Upper lobe of left lung (tissue), 6 donors: ENCODE measurements at regions not wholly inside any gene's neighbourhood (a gene's known extent, or its start where the extent isn't known, plus 50 kb on each side); places are given as distances from the start of the nearest gene placed in this dataset.
A peak's percentile ranks its signal among the peaks of the same experiment; 100 is the strongest.

Source experiments
- ATAC-seq, 2 donors: fragments of 200-7000 bp; cut with Tn5 transposase; one replicate each; pipeline ENCODE4 v1.9.1; 2022; ENCODE audit warnings: mild to moderate bottlenecking in 2 of 2, moderate library complexity in 2 of 2; ENCODE audit not compliant: low FRiP score in 2 of 2
- DNase-seq, 2 donors: peaks; one replicate each; pipeline ENCODE4 v3.0.0-alpha.2; 2019 to 2020
- H3K27ac ChIP-seq, 4 donors: fragments of 200-600 bp; sonication (generic); one replicate each; pipeline ENCODE4 v1.5.1; 2016 to 2019
- H3K27me3 ChIP-seq, 4 donors: fragments of 200-600 bp; sonication (generic); one replicate each; pipeline ENCODE4 v1.5.1; 2017 to 2019
- H3K36me3 ChIP-seq, 4 donors: fragments of 200-600 bp; sonication (generic); one replicate each; pipeline ENCODE4 v1.5.1; 2016 to 2019
- H3K4me1 ChIP-seq, 4 donors: fragments of 200-600 bp; sonication (generic); one replicate each; pipeline ENCODE4 v1.5.1; 2018 to 2019
- H3K4me3 ChIP-seq, 4 donors: fragments of 200-600 bp; sonication (generic); one replicate each; pipeline ENCODE4 v1.5.1; 2017 to 2019; ENCODE audit warnings: mild to moderate bottlenecking in 2 of 4, moderate library complexity in 1 of 4
- H3K9me3 ChIP-seq, 4 donors: fragments of 200-600 bp; sonication (generic); one replicate each; pipeline ENCODE4 v1.5.1; 2018 to 2019
- CTCF ChIP-seq, 6 experiments: fragments of 450-650 bp in 4 of 6; fragments of 200-600 bp in 2 of 6; sonication (generic) in 2 of 6; IDR thresholded peaks; one replicate each; pipeline ENCODE4 v1.5.1; 2016 to 2019; ENCODE audit warnings: antibody characterized with exemption in 6 of 6
- EP300 ChIP-seq, 4 donors: sonication (generic); formaldehyde crosslinking; IDR thresholded peaks; one replicate each; pipeline ENCODE4 v1.5.1; 2017; ENCODE audit warnings: antibody characterized with exemption in 4 of 4, control low read depth in 2 of 4
- POLR2A ChIP-seq, 4 donors: fragments of 450-650 bp; IDR thresholded peaks; one replicate each; pipeline ENCODE4 v1.5.1; 2016 to 2017; ENCODE audit warnings: antibody characterized with exemption in 4 of 4, mild to moderate bottlenecking in 2 of 4
- POLR2AphosphoS5 ChIP-seq, 2 donors: sonication (generic); formaldehyde crosslinking; IDR thresholded peaks; one replicate each; pipeline ENCODE4 v1.5.1; 2017; ENCODE audit warnings: antibody characterized with exemption in 2 of 2
- WGBS, 2 donors: methylation state at CpG; one replicate each; pipeline ENCODE4 v1.1.5; 2017 to 2018; 5-methylcytosine and 5-hydroxymethylcytosine counted together
- donor health status: DM: no; HTN: no; CAD: no; lungs with moderate emphysema.
- donor health status: DM: no; HTN: yes; CAD: no; lungs with severe emphysema.

- H3K4me3 ChIP-seq: peak overlapping the region in 1 of 4 donors; percentile 3
- H3K27me3 ChIP-seq: no peaks in the 10 kb centered on the region
- H3K4me1 ChIP-seq: peaks cover 0 to 6% (median 0%) of the 10 kb centered on the region in 4 donors
- H3K36me3 ChIP-seq: no peaks in the 10 kb centered on the region
- peak in 1 of 2 donors; percentile 87 for ATAC-seq
- 64 to 68% methylated on average over 17 to 20 of the region's 20 CpGs for WGBS, 2 donors
- TF ChIP-seq EP300 (IDR thresholded peaks at IDR 0.05) (no peak), CTCF (IDR thresholded peaks at IDR 0.05) (no peak), POLR2AphosphoS5 (IDR thresholded peaks at IDR 0.05) (no peak), POLR2A (IDR thresholded peaks at IDR 0.05) (no peak)
- H3K9me3 ChIP-seq: no peaks in the 10 kb centered on the region
- H3K27ac ChIP-seq: no peak overlapping the region
- no peak for DNase-seq
Measured at GRCh38 chr2:9692456-9693195, 61.8 kb upstream of the YWHAQ start.

- Histone ChIP-seq H3K27me3 (no peaks in the 10 kb centered on the region), H3K4me3 (no peak overlapping the region), H3K27ac (no peak overlapping the region), H3K4me1 (peaks cover 0 to 6% (median 0%) of the 10 kb centered on the region in 4 donors), H3K36me3 (no peaks in the 10 kb centered on the region), H3K9me3 (no peaks in the 10 kb centered on the region)
- ATAC-seq (peak in 1 of 2 donors; percentile 92), DNase-seq (no peak)
- WGBS, 2 donors: 69 to 75% methylated on average over 7 to 8 of the region's 8 CpGs
- TF ChIP-seq POLR2A (IDR thresholded peaks at IDR 0.05): no peak
- TF ChIP-seq EP300 (IDR thresholded peaks at IDR 0.05): no peak
- TF ChIP-seq POLR2AphosphoS5 (IDR thresholded peaks at IDR 0.05): no peak
- TF ChIP-seq CTCF (IDR thresholded peaks at IDR 0.05): no peak
Measured at GRCh38 chr2:9693196-9693491, 62.3 kb upstream of the YWHAQ start.

- ATAC-seq: no peak
- WGBS, 2 donors: 97 to 98% methylated on average over 15 to 16 of the region's 16 CpGs
- Histone ChIP-seq H3K4me1 (peaks cover 0 to 6% (median 0%) of the 10 kb centered on the region in 4 donors), H3K27me3 (no peaks in the 10 kb centered on the region), H3K9me3 (no peaks in the 10 kb centered on the region), H3K27ac (no peak overlapping the region), H3K36me3 (no peaks in the 10 kb centered on the region), H3K4me3 (no peak overlapping the region)
- TF ChIP-seq CTCF (IDR thresholded peaks at IDR 0.05) (no peak), EP300 (IDR thresholded peaks at IDR 0.05) (no peak), POLR2A (IDR thresholded peaks at IDR 0.05) (no peak), POLR2AphosphoS5 (IDR thresholded peaks at IDR 0.05) (no peak)
- no peak for DNase-seq
Measured at GRCh38 chr2:9693646-9694045, 62.8 kb upstream of the YWHAQ start.

- ATAC-seq: no peak
- TF ChIP-seq CTCF (IDR thresholded peaks at IDR 0.05) (no peak), POLR2A (IDR thresholded peaks at IDR 0.05) (no peak), POLR2AphosphoS5 (IDR thresholded peaks at IDR 0.05) (no peak), EP300 (IDR thresholded peaks at IDR 0.05) (no peak)
- no peak overlapping the region for H3K4me3 ChIP-seq
- H3K27me3 ChIP-seq: no peaks in the 10 kb centered on the region
- DNase-seq: no peak
- no peaks in the 10 kb centered on the region for H3K9me3 ChIP-seq
- H3K27ac ChIP-seq: no peak overlapping the region
- 74 to 93% methylated on average over 5 to 17 of the region's 17 CpGs for WGBS, 2 donors
- H3K4me1 ChIP-seq: peaks cover 0 to 6% (median 0%) of the 10 kb centered on the region in 4 donors
- H3K36me3 ChIP-seq: no peaks in the 10 kb centered on the region
Measured at GRCh38 chr2:9694661-9695234, 64.0 kb upstream of the YWHAQ start.

GRCh38 chr2:9695941-9696340, 65.1 kb upstream of the YWHAQ start:
- Histone ChIP-seq H3K9me3 (no peaks in the 10 kb centered on the region), H3K4me1 (peaks cover 0 to 6% (median 0%) of the 10 kb centered on the region in 4 donors), H3K27ac (no peak overlapping the region), H3K27me3 (no peaks in the 10 kb centered on the region), H3K4me3 (no peak overlapping the region), H3K36me3 (no peaks in the 10 kb centered on the region)
- WGBS, 2 donors: 64 to 86% methylated on average over 6 of the region's 6 CpGs
- DNase-seq (no peak), ATAC-seq (no peak)
- no peak for TF ChIP-seq POLR2A (IDR thresholded peaks at IDR 0.05)
- no peak for TF ChIP-seq POLR2AphosphoS5 (IDR thresholded peaks at IDR 0.05)
- TF ChIP-seq CTCF (IDR thresholded peaks at IDR 0.05): no peak
- TF ChIP-seq EP300 (IDR thresholded peaks at IDR 0.05): no peak
